Nucleus accumbens (tissue), 56 donors: ENCODE measurements at regions not wholly inside any gene's neighbourhood (a gene's known extent, or its start where the extent isn't known, plus 50 kb on each side); places are given as distances from the start of the nearest gene placed in this dataset.
A peak's percentile ranks its signal among the peaks of the same experiment; 100 is the strongest.

ENCODE experiments used
- DNase-seq, 56 donors: peaks; one replicate each; lab custom pipeline; 2025; lab: John Stamatoyannopoulos, UW

DNA sequence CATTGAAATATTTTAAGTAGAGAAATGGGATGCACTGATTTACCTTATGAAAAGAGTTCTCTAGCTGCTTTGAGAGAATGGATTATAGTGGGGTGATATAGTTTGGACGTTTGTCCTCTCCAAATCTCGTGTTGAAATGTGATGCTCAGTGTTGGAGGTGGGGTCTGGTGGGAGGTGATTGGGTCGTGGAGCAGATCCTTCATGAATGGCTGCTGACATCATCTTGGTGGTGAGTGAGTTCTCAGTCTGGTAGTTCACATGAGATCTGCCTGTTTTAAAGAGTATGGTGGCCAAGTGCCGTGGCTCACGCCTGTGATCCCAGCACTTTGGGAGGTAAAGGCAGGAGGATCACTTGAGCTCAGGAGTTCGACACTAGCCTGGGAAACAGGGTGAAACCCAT, 58.7 kb upstream of the SH3RF3 start:
- DNase-seq, result no peak

- DNase-seq, result no peak
These were observed 59.4 kb upstream of the SH3RF3 start for GRCh38 chr2:109069331-109070194.

GRCh38 chr2:109068811-109069210, 60.2 kb upstream of the SH3RF3 start:
- no peak for DNase-seq

DNA sequence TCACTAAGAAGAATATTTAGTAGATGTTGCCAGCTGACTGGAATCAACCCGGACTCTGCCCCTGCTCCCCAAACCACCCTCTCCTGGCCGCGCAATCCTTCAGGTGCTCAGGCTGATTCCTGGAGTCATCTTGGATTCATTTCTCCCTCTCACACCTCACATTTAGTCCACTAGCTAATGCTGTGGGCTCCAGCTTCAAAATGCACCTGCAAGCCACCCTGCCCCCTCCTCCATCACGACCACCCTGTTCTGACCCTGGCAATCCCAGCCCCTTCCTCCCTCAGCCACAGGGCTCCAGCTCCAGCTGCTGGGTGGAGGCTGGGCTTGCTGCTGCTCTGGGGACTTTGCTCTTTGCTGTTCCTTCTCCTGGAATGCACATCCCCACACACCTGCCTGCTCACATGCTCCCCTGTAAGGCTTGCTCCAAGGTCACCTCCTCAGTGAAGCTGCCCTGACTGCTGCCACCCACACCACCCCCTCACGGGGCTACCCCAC, 61.3 kb upstream of the SH3RF3 start:
- no peak for DNase-seq

DNA sequence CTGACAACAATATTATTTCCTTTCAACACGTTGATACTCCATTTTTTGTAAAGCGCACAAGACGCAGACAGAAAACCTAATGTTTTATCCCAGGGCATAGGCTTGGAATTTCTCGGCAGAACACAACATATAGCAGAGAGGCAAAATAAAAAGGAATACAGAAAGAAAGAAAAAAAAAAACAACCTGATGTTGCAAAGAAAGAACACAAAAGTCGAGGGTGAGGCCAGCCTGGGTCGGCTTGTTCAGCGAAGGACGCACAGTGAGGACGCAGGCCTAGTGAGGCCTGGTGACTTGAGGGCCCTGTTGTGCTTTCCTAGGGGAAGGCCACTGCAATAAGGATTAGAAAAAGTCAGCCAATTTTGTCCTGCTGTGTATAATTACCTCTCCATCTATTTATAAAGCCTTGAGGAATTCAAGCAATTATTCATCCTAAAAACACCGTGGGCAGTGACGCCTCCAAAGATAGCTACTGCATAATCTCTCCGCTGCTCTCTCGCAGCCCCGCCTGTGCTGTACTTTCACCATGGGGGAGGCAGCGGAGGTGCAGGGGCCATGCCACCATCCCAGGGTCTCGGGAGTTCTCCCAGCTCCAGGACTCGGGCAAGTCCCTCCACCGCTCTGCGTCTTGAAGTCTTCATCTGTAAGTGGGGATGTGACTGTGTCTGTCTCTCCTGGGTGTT, 61.9 kb upstream of the SH3RF3 start:
- DNase-seq, result peak in 14 of 56 donors; percentile 4 to 54 (median 12)

GRCh38 chr2:109066501-109066900, 62.5 kb upstream of the SH3RF3 start:
- DNase-seq, result no peak

GRCh38 chr2:109065391-109065734, 63.6 kb upstream of the SH3RF3 start:
- DNase-seq, result peak in 6 of 56 donors; percentile 3 to 36 (median 13)

GRCh38 chr2:109064660-109065390, 64.2 kb upstream of the SH3RF3 start:
- DNase-seq, result no peak

DNA sequence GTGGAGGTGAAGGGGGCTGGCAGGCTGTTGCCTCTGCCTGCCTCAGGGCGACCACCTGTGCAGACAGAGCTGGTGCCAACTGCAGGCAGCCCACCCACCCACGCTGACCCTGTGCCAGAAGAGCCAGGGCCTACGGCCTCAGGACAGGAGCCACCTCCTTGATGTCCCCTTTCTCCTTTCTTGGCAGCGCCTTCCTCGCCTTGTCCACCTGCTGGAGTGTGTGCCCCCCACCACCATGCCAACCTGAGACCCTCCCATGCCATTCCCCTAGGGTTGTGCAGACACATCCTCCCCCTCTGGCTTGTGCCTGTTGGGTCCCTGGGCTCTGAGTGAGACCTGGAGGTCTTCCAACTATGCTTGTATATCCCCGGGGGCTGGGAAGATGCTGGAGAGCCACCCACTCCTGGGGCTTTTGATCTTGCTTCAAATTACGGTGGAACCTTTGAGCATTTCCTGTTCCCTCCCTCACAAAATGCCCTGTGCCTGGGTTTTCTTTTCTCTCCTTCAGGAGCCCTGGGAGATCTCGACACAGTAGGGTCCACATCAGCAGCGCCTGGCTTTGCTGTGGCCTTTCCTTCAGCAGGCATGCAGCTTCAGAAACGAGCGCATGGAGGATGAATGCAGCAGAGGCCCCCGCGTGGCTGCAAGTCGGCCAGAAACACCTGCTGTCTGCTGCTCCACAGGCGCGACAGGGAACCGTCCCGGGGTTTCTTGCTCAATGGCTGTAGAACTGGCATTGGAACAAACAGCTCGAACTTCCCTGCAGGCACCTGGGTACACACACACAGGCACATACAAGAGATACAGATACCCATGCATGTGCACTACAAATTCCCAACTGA, 65.9 kb upstream of the SH3RF3 start:
- DNase-seq, result no peak

DNA sequence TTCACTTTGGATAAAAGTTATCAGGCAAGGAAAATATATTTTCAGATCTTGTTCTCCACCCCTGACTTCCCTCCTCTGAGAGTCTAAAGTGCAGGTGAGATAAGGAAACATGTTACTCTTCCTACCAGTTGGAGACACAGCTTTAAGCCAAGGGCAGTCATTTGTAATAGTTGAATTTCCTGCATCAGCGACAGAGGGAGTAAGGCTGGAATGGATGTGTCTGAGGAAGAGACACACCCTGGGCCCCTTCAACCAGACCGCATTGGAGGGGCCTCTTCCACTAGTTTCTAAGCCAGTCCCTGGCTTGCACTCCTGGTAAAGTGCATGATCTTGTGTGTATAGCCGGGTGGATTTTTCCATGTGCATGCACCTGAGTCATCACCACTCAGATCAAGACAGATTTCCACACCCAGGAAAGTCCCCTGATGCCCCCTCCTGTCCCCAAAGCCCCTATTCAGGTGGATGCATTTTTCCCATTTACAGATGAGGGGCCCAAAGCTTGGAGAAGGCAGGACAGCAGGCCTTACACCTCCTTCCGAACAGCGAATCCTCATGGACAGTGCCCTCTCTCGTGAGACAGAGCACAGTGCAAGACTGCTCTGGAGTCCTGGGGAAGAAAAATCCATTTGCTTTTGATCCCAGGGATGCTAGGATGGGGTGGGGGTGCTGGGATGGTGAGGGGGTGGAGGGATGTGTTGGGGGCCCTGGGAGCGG, 66.7 kb upstream of the SH3RF3 start:
- no peak for DNase-seq

DNA sequence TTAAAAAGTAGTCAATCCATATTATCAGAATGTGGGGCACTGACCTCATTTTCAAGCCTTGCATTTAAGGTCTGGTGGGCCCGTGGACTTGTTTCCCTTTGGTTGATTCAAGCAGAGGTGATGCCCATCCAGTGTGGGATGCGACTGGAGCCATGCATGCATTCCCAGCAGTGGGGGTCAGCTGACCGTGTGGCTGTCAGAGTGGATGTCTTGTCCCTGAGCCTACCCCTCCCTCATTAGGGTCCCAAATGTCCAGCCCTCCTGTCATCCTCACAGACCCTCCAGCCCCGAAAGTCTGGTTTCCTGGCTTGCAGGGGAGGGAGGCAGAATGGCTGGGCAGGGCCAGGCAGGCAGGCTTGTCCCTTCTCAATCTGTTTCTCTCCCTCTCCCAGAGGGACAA, 67.3 kb upstream of the SH3RF3 start:
- DNase-seq, result no peak

- no peak for DNase-seq
These were observed 68.5 kb upstream of the SH3RF3 start for GRCh38 chr2:109060496-109060895.

- no peak for DNase-seq
These were observed 69.4 kb upstream of the SH3RF3 start for GRCh38 chr2:109059474-109060165.

DNA sequence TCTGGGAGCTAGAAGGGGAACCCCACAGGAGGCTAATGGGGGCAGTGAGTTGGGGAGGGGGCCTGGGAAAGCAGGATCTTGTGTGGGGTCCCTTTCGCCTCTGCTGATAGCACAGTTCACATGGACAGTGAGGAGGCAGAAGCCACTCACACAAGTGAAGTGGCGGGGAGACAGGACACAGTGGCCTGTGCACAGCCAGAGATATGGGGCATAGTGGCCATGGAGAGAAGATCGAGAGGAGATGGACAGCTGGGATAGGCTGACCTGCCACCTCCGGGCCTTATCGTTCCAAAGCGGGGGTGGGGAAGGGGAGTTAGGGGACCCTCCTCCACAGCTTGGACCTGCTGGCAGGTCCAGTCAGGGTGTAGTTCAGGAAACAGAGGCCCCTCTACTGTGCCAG, 69.8 kb upstream of the EDAR start:
- no peak for DNase-seq

- no peak for DNase-seq
These were observed 69.2 kb upstream of the EDAR start for GRCh38 chr2:109058191-109058632.

GRCh38 chr2:109057686-109058085, 68.7 kb upstream of the EDAR start:
- no peak for DNase-seq

GRCh38 chr2:109055435-109055834, 66.4 kb upstream of the EDAR start:
- DNase-seq, result no peak

DNA sequence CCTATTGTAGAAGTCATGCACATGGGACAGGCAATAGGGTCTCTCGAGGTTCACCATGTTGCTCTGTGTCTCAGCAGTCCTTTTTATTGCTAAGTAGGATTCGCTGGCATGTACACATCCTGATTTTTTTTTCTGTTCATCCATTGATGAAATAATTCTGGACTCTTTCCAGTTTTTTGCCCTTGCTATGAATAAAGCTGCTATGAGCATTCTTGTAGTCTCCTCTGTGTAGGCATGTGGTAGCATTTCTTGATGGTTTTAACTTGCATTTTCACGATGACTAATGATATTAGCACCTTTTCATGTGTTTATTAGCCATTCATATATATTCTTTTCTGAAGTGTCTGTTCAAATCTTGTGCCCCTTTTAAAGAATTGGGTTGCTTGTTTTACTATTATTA, 65.8 kb upstream of the EDAR start:
- DNase-seq, result no peak

DNA sequence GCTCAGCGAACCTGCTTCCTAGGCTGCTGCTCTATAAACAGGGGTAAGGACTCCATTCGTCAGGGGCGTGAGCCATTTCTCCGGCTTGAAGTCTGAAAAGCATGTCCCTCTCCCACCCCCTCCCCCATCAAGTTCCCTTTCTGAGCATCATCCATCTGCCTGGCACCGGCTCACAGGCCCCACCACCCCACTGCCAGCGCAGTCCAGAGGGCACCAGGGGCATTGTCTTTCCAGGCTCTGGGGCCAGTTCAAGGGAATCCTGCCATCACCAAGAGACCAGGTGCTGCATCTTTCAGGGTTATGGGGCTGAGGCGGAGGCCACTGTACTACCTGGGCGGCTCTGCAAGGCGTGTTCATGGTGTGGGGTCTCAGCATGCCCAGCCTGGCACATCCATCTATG, 64.7 kb upstream of the EDAR start:
- no peak for DNase-seq
